HG02610 (cell line): ENCODE measurements at regions not wholly inside any gene's neighbourhood (a gene's known extent, or its start where the extent isn't known, plus 50 kb on each side); places are given as distances from the start of the nearest gene placed in this dataset.
A peak's percentile ranks its signal among the peaks of the same experiment; 100 is the strongest.

Experiments used
- ATAC-seq: cut with Tn5 transposase; IDR thresholded peaks from one replicate; pipeline ENCODE4 v1.9.1; 2021; ENCODE audit warnings: mild to moderate bottlenecking, moderate library complexity; ENCODE audit not compliant: unreplicated experiment

GRCh38 chr12:92504594-92504981 is 198.2 kb upstream of the PLEKHG7 start:
- no peak for ATAC-seq

GRCh38 chr12:92503971-92504593 is 198.7 kb upstream of the PLEKHG7 start:
- no peak for ATAC-seq

GRCh38 chr12:92503029-92503931 is 199.5 kb upstream of the PLEKHG7 start:
- peak; percentile 63 for ATAC-seq

- peak; percentile 58 for ATAC-seq
Observed at GRCh38 chr12:92502417-92503028, 200.3 kb upstream of the PLEKHG7 start.

GRCh38 chr12:92496790-92497189 is 206.0 kb upstream of the PLEKHG7 start:
- peak; percentile 81 for ATAC-seq

GRCh38 chr12:92495108-92495507 is 207.7 kb upstream of the PLEKHG7 start:
- ATAC-seq = no peak

GRCh38 chr12:92493816-92494215 is 209.0 kb upstream of the PLEKHG7 start:
- peak; percentile 58 for ATAC-seq

- no peak for ATAC-seq
Observed at GRCh38 chr12:92492995-92493394, 209.8 kb upstream of the PLEKHG7 start.

GRCh38 chr12:92492291-92492690 is 210.5 kb upstream of the PLEKHG7 start:
- no peak for ATAC-seq

GRCh38 chr12:92489781-92490180 is 213.0 kb upstream of the PLEKHG7 start:
- ATAC-seq = no peak

- no peak for ATAC-seq
Observed at GRCh38 chr12:92488735-92489134, 214.1 kb upstream of the PLEKHG7 start.

- no peak for ATAC-seq
Observed at GRCh38 chr12:92487138-92487485, 215.7 kb upstream of the PLEKHG7 start.

- ATAC-seq = no peak
Observed at GRCh38 chr12:92486443-92487137, 216.2 kb upstream of the PLEKHG7 start.

- no peak for ATAC-seq
Observed at GRCh38 chr12:92485351-92486348, 217.1 kb upstream of the PLEKHG7 start.

GRCh38 chr12:92482599-92482998 is 220.2 kb upstream of the PLEKHG7 start:
- no peak for ATAC-seq

- ATAC-seq = no peak
Observed at GRCh38 chr12:92481066-92481465, 221.7 kb upstream of the PLEKHG7 start.

GRCh38 chr12:92478692-92479091 is 224.1 kb upstream of the PLEKHG7 start:
- ATAC-seq = no peak

GRCh38 chr12:92476844-92477243 is 225.9 kb upstream of the PLEKHG7 start:
- no peak for ATAC-seq

- ATAC-seq = no peak
Observed at GRCh38 chr12:92473564-92473963, 229.2 kb upstream of the PLEKHG7 start.

GRCh38 chr12:92472201-92472600 is 230.6 kb upstream of the PLEKHG7 start:
- ATAC-seq = no peak
